DOHH2 (cell line): ENCODE measurements at regions not wholly inside any gene's neighbourhood (a gene's known extent, or its start where the extent isn't known, plus 50 kb on each side); places are given as distances from the start of the nearest gene placed in this dataset.

ENCODE experiments used
- H3F3A ChIP-seq: fragments of 200-600 bp; sonication (generic), shearing (Covaris generic); 2 replicates; pipeline ENCODE4 v1.6.0; 2016; ENCODE audit warnings: antibody characterized with exemption, mild to moderate bottlenecking; ENCODE audit not compliant: control insufficient read depth, insufficient read depth
- H3K27ac ChIP-seq: fragments of 200-600 bp; sonication (generic); 2 replicates; pipeline ENCODE4 v1.5.1; 2014; ENCODE audit warnings: low read depth, mild to moderate bottlenecking, low read length, moderate library complexity
- H3K27me3 ChIP-seq: fragments of 200-600 bp; sonication (generic); 2 replicates; pipeline ENCODE4 v1.6.1; 2014; ENCODE audit warnings: mild to moderate bottlenecking, low read length, mixed read lengths; ENCODE audit not compliant: control insufficient read depth
- H3K36me3 ChIP-seq: fragments of 200-600 bp; sonication (generic); 2 replicates; pipeline ENCODE4 v1.6.1; 2014; ENCODE audit warnings: mild to moderate bottlenecking, low read length, moderate library complexity, mixed read lengths; ENCODE audit not compliant: control insufficient read depth
- H3K4me1 ChIP-seq: fragments of 200-600 bp; sonication (generic); 2 replicates; pipeline ENCODE4 v1.6.1; 2014; ENCODE audit warnings: mild to moderate bottlenecking, low read length, mixed read lengths; ENCODE audit not compliant: control insufficient read depth
- H3K4me2 ChIP-seq: fragments of 200-600 bp; sonication (generic); 2 replicates; pipeline ENCODE4 v1.6.0; 2014; ENCODE audit warnings: mild to moderate bottlenecking, low read length, moderate library complexity
- H3K4me3 ChIP-seq: fragments of 200-600 bp; sonication (generic); 2 replicates; pipeline ENCODE4 v1.5.1; 2014; ENCODE audit warnings: mild to moderate bottlenecking, low read length, mixed read lengths
- H3K79me2 ChIP-seq: fragments of 200-600 bp; sonication (generic); 2 replicates; pipeline ENCODE4 v1.6.1; 2014; ENCODE audit warnings: mild to moderate bottlenecking, low read length, mixed read lengths; ENCODE audit not compliant: control insufficient read depth
- H3K9me2 ChIP-seq: fragments of 200-600 bp; sonication (generic); replicated peaks from 2 replicates; pipeline ENCODE4 v1.6.1; 2014; ENCODE audit warnings: mild to moderate bottlenecking, low read length, mixed read lengths; ENCODE audit not compliant: control insufficient read depth
- H3K9me3 ChIP-seq: fragments of 200-600 bp; sonication (generic); 2 replicates; pipeline ENCODE4 v1.6.1; 2014; ENCODE audit warnings: antibody characterized with exemption, low read length, mixed read lengths; ENCODE audit not compliant: control insufficient read depth, insufficient read depth
- H4K20me1 ChIP-seq: fragments of 200-600 bp; sonication (generic); 2 replicates; pipeline ENCODE4 v1.6.0; 2014; ENCODE audit warnings: low read depth, mild to moderate bottlenecking, antibody characterized with exemption, low read length, moderate library complexity; ENCODE audit not compliant: control insufficient read depth, insufficient read depth
- CTCF ChIP-seq: fragments of 200-600 bp; sonication (generic); IDR thresholded peaks from one replicate; pipeline ENCODE4 v1.5.1; 2014; ENCODE audit warnings: antibody characterized with exemption, mild to moderate bottlenecking, low read depth, low read length; ENCODE audit not compliant: poor library complexity, severe bottlenecking
- EZH2phosphoT487 ChIP-seq: fragments of 200-600 bp; sonication (generic); IDR thresholded peaks from 2 replicates; pipeline ENCODE4 v1.6.1; 2017; ENCODE audit warnings: borderline replicate concordance, mild to moderate bottlenecking, antibody characterized with exemption, low read length, moderate library complexity, mixed read lengths

- Histone ChIP-seq H4K20me1 (no peaks in the 10 kb centered on the region; the same call in 1 of the 2 replicates), H3K27me3 (peaks cover 3% of the 10 kb centered on the region; the same call in 1 of the 2 replicates), H3F3A (no peaks in the 10 kb centered on the region), H3K4me1 (no peaks in the 10 kb centered on the region), H3K4me3 (no peak overlapping the region), H3K27ac (no peak overlapping the region), H3K79me2 (no peaks in the 10 kb centered on the region), H3K4me2 (no peak overlapping the region), H3K9me3 (no peaks in the 10 kb centered on the region), H3K36me3 (no peaks in the 10 kb centered on the region), H3K9me2 (no peaks in the 10 kb centered on the region)
- TF ChIP-seq EZH2phosphoT487 (no peak), CTCF (no peak)
Observed at GRCh38 chr1:55500601-55501000, 285.4 kb upstream of the USP24 start.

- TF ChIP-seq CTCF (no peak), EZH2phosphoT487 (no peak)
- Histone ChIP-seq H3K27ac (no peak overlapping the region), H3K4me2 (no peak overlapping the region), H3K9me2 (no peaks in the 10 kb centered on the region), H3F3A (no peaks in the 10 kb centered on the region), H4K20me1 (no peaks in the 10 kb centered on the region), H3K79me2 (no peaks in the 10 kb centered on the region), H3K9me3 (no peaks in the 10 kb centered on the region), H3K4me3 (no peak overlapping the region), H3K36me3 (no peaks in the 10 kb centered on the region), H3K4me1 (no peaks in the 10 kb centered on the region), H3K27me3 (no peaks in the 10 kb centered on the region)
Observed at GRCh38 chr1:55490547-55490946, 275.4 kb upstream of the USP24 start.

- no peaks in the 10 kb centered on the region for H3K79me2 ChIP-seq
- 0 out of 2 replicates have a peak, but pooled peaks cover 6% of the 10 kb centered on the region for H3K27me3 ChIP-seq
- H3K27ac ChIP-seq = no peak overlapping the region
- no peak overlapping the region for H3K4me2 ChIP-seq
- H3K36me3 ChIP-seq = no peaks in the 10 kb centered on the region
- H3K9me3 ChIP-seq = no peaks in the 10 kb centered on the region
- H4K20me1 ChIP-seq = no peaks in the 10 kb centered on the region
- no peaks in the 10 kb centered on the region for H3K9me2 ChIP-seq
- TF ChIP-seq CTCF (no peak), EZH2phosphoT487 (no peak)
- no peaks in the 10 kb centered on the region for H3F3A ChIP-seq
- no peak overlapping the region for H3K4me3 ChIP-seq
- no peaks in the 10 kb centered on the region for H3K4me1 ChIP-seq
Observed at GRCh38 chr1:55484173-55484572, 269.0 kb upstream of the USP24 start.

- Histone ChIP-seq H3K4me1 (no peaks in the 10 kb centered on the region), H4K20me1 (no peaks in the 10 kb centered on the region), H3K27ac (no peak overlapping the region), H3K4me2 (no peak overlapping the region), H3K79me2 (no peaks in the 10 kb centered on the region), H3K27me3 (0 out of 2 replicates have a peak, but pooled peaks cover 6% of the 10 kb centered on the region), H3K36me3 (no peaks in the 10 kb centered on the region), H3F3A (no peaks in the 10 kb centered on the region), H3K9me2 (no peaks in the 10 kb centered on the region), H3K9me3 (no peaks in the 10 kb centered on the region), H3K4me3 (no peak overlapping the region)
- TF ChIP-seq CTCF (peak; percentile 14), EZH2phosphoT487 (no peak)
Observed at GRCh38 chr1:55483523-55483922, 268.4 kb upstream of the USP24 start.
